ENCODE measurements at regions not wholly inside any gene's neighbourhood (a gene's known extent, or its start where the extent isn't known, plus 50 kb on each side); places are given as distances from the start of the nearest gene placed in this dataset.
"Not testable (repeated sequence)": the region's sequence is repeated elsewhere in the genome, so short reads cannot be mapped to it uniquely, and the experiment has no call there.

DNA sequence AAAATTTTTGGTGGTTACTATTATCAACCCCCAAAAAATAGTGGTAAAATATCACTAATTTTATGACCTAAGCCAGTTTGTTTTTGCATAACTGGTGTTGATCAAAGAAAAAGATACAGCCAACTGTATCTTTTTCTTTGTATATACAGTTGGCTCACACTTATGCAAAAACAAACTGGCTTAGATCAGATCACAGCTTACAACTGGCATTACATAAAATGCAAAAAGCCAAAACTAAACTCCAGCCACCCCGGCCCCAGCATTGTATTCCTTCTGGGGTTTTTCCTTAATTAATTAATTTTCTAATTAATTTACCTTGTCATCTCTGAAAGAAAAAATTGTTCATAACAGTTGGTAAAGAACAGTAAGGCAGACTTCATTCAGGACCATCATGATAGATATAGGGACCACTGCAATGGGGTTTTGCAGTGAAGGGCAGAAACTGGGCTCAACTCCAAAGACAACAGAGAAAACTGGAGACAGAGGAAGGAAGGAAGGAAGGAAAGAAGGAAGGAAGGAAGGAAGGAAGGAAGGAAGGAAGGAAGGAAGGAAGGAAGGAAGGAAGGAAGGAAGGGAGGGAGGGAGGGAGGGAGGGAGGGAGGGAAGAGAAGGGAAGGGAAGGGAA lies 202.1 kb downstream of the HNRNPD start:
- no peak for DNase-seq

DNA sequence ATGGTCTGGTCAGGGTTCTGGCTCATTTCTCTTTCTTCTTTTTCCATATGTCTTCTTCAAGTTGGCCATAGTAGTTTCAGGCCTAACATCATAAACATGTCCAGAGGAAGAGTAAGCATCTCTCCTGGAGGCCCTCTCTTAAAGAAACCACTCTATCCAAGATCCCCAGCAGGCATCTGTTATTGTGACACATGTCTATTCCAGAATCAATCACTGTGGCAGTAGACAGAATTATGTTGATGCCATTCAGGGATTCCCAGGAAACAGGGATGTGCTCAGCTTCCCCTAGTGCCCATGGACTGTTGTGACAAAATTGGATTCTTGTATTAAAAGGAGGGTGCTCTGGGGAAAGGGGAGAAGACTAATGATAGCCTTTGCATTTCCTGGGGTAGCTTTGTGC lies 224.0 kb downstream of the HNRNPD start:
- no peak for DNase-seq

- DNase-seq, result no peak
Measured at GRCh38 chr4:82145850-82146249, 227.9 kb downstream of the HNRNPD start.

DNA sequence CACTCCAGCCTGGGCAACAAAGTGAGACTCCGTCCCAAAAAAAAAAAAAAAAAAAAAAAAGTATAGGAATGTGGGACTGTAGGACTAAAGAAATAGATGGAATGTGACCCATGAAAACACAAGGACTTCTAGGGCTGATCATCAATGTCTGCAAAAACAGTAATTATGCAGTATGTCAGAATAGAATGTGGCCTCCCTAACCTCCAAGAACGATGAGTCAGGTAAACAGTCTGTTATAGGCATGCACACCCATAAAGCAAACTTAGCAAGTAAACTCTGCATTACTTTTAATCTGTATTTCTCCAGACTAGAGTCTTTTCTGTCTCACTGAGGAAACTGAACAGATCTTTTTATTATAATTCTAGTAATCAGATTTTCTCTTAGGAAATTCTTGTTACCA lies 233.4 kb downstream of the HNRNPD start:
- no peak for DNase-seq

DNA sequence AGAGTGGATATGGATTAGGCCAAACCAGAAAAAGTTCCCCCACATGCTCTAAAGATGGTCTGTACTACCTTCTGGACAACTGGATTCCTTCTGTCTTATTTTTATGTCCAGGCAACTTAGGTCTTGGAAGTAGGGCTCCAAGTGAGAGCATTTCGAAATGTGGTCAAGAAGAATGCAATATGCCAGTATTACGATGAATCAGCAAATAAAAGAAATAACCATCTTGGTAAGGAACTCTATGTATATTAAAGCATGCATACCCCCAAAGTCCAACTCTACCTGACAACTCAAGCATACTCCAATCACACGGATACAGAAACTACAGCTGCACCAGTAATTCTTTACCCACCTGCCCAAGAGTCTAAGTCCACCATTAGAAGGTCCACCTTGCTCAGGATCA lies 234.5 kb downstream of the HNRNPD start:
- DNase-seq, result no peak

- DNase-seq, result no peak
Measured at GRCh38 chr4:82138374-82138773, 235.4 kb downstream of the HNRNPD start.

DNA sequence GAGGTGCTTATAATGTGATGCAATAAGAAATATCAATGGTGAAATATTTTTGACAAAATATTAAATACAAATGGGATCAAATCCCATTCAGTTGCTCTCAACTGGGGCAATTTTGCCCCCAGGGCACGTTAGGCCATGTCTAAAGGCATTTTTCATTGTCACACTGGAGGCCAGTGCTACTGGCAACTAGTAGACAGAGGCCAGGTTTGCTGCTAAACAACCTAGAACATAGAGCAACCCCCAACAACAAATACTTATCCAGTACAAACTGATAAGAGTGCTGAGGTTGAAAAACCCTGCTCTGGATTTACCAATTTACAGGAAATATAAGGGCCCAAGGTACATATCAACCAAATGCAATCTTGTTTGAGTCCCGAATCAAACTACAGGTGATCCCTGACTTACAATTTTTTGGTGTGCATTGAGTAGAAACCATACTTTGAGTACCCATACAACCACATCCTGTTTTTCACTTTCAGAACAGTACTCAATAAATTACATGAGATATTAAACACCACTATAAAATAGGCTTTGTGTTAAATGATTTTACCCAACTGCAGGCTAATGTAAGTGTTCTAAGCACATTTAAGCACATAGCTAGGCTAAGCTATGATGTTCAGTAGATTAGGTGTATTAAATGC lies 237.5 kb downstream of the HNRNPD start:
- no peak for DNase-seq

GRCh38 chr4:82128355-82128754 lies 245.4 kb downstream of the HNRNPD start:
- DNase-seq, result no peak

- DNase-seq, result no peak
Measured at GRCh38 chr4:82126512-82127040, 247.2 kb downstream of the HNRNPD start.

- no peak for DNase-seq
Measured at GRCh38 chr4:82125787-82126297, 247.9 kb downstream of the HNRNPD start.

- peak; percentile 69 for DNase-seq
Measured at GRCh38 chr4:82124932-82125786, 248.6 kb downstream of the HNRNPD start.

GRCh38 chr4:82124365-82124764 lies 249.4 kb downstream of the HNRNPD start:
- DNase-seq, result peak; percentile 2

- DNase-seq, result no peak
Measured at GRCh38 chr4:82123934-82124333, 249.9 kb downstream of the HNRNPD start.

- not testable (repeated sequence) for DNase-seq
Measured at GRCh38 chr4:82115183-82115582, 258.6 kb downstream of the HNRNPD start.

- DNase-seq, result no peak
Measured at GRCh38 chr4:82108506-82108905, 265.3 kb downstream of the HNRNPD start.

- DNase-seq, result no peak
Measured at GRCh38 chr4:82104578-82104977, 269.2 kb downstream of the HNRNPD start.

DNA sequence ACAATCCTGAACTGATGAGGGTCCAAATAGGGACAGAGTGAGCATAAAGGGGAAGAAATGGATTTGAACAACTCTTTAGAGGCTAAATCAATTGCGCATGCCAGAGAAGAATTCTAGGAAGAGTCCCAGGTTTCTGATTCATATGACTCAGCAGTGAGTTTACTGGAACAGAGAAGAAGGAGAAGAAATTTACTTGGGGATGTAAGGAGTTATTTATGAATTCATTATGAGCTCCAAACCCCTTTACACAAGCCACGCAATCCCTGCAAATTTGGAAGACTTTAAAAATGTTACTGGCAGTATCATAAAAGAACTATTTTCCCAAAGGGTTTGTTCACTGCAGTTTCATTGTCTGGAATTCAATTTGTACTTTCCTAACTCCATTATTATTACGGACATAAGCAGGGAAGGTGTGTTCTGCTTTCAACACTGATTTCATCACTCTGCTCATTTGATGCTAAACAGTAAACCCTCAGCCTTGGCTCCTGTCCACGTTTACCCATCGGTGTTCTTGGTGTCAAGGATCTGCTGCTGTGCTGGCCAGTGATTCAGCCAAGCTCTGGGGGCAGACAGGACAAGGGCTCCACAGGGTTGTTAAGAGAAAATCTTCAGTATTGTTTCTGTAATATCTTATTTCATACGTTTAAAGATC lies 273.7 kb downstream of the HNRNPD start:
- DNase-seq, result no peak

- no peak for DNase-seq
Measured at GRCh38 chr4:82097504-82097903, 276.3 kb downstream of the HNRNPD start.

GRCh38 chr4:82090717-82091116 lies 283.1 kb downstream of the HNRNPD start:
- no peak for DNase-seq

GRCh38 chr4:82084747-82085146 lies 289.0 kb downstream of the HNRNPD start:
- no peak for DNase-seq

DNA sequence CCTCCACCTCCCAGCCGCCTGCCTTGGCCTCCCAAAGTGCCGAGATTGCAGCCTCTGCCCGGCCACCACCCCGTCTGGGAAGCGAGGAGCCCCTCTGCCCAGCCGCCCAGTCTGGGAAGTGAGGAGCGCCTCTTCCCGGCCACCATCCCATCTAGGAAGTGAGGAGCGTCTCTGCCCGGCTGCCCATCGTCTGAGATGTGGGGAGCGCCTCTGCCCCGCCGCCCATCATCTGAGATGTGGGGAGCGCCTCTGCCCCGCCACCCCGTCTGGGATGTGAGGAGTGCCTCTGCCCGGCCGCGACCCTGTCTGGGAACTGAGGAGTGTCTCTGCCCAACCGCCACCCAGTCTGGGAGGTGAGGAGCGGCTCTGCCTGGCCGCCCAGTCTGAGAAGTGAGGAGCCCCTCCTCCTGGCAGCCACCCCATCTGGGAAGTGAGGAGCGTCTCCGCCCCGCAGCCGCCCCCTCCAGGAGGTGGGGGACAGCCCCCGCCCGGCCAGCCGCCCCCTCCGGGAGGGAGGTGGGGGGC lies 296.3 kb downstream of the HNRNPD start:
- DNase-seq, result not testable (repeated sequence)

GRCh38 chr4:82076809-82077208 lies 297.0 kb downstream of the HNRNPD start:
- DNase-seq, result no peak

DNA sequence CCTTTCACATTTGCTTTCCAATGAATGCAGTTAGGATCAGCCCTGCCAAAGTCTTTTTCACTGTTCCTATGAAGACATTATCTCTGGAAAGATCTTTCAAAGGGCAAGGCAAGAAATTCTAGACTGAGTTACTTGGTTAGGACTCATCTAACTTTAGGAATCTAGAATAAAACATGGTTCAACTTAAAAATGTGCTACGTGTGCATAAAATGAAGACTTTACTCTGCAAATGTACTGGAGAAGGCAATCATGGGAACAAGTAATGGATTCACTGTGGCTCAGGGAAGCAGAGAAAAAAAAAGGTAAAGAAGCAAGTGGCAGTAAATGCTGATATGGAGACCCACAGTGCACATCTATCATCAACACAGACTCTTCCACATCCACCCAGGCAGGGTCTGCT lies 297.4 kb downstream of the HNRNPD start:
- no peak for DNase-seq
